ENCODE measurements at regions not wholly inside any gene's neighbourhood (a gene's known extent, or its start where the extent isn't known, plus 50 kb on each side); places are given as distances from the start of the nearest gene placed in this dataset.

DNA sequence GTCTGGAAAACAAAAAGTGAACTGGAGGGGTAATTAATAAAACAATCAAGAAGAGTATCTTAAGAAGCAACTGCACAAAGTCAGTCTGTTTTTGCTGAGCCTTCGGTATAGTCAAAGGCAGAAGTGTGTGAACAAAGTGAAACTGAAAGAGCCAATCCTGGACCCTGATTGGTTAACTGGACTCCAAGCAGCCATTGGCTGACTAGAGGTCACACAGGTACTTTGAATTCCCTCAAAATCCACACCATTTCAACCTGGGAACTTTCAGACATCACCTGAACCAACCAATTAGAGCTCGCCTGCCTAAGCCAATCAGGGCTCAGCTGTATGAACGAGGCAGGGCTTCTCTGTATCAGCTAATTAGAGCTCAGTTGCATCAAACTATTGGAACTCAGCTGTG is 286.7 kb downstream of the TLE4 start:
- Histone ChIP-seq H3K4me2 (ENCODE audit: insufficient read depth, insufficient read length, low read length) (no peak overlapping the region), H3K23me2 (ENCODE audit: insufficient read length, low read depth, low read length, poor library complexity, severe bottlenecking) (no peaks in the 10 kb centered on the region), H3K27ac (ENCODE audit: insufficient read length, low read depth, low read length) (no peak overlapping the region), H3K79me2 (ENCODE audit: insufficient read depth, low read length) (no peaks in the 10 kb centered on the region), H3K9ac (ENCODE audit: extremely low read depth, insufficient read length, low read length) (no peak overlapping the region), H3K56ac (ENCODE audit: insufficient read length, low read depth, low read length) (no peak overlapping the region), H2BK15ac (ENCODE audit: low read depth, low read length) (no peak overlapping the region), H3K4ac (ENCODE audit: low read depth, low read length) (no peak overlapping the region), H2BK120ac (ENCODE audit: low read depth, low read length, poor library complexity, severe bottlenecking) (no peak overlapping the region), H2AK5ac (ENCODE audit: insufficient read length, low read length) (no peak overlapping the region), H3K79me1 (ENCODE audit: insufficient read depth, low read depth, low read length, poor library complexity, severe bottlenecking) (no peaks in the 10 kb centered on the region), H3T11ph (ENCODE audit: low read length) (no peak overlapping the region), H2AFZ (ENCODE audit: low read length) (no peak overlapping the region), H3K23ac (ENCODE audit: insufficient read length, low read depth, low read length) (no peak overlapping the region), H3K18ac (ENCODE audit: insufficient read length, low read depth, low read length) (no peak overlapping the region), H3K14ac (ENCODE audit: insufficient read depth, low read length) (no peak overlapping the region), H2BK5ac (ENCODE audit: insufficient read length, low read length) (no peak overlapping the region), H4K20me1 (ENCODE audit: control insufficient read depth, insufficient read depth, insufficient read length) (no peaks in the 10 kb centered on the region), H3K27me3 (ENCODE audit: insufficient read depth, low read length) (no peaks in the 10 kb centered on the region), H4K8ac (replicated peaks; ENCODE audit: insufficient read length, low read depth, low read length) (no peak overlapping the region), H3K4me1 (ENCODE audit: insufficient read depth, low read length) (no peaks in the 10 kb centered on the region), H3K9me3 (ENCODE audit: control insufficient read depth, low read depth, low read length) (no peaks in the 10 kb centered on the region), H4K91ac (ENCODE audit: insufficient read length, low read depth, low read length) (no peak overlapping the region), H4K5ac (ENCODE audit: insufficient read length, low read depth, low read length) (no peak overlapping the region), H2BK20ac (ENCODE audit: low read depth, low read length, poor library complexity, severe bottlenecking) (no peak overlapping the region), H2BK12ac (ENCODE audit: insufficient read length, low read depth, low read length) (no peak overlapping the region)
- no CpG with 5 or more reads among the region's 3 CpGs for WGBS (ENCODE audit: extremely low coverage, insufficient read length, low lambda C conversion rate)
- no peak overlapping the region for H3K27ac Mint-ChIP-seq
- TF ChIP-seq CTCF (conservative IDR thresholded peaks at IDR 0.05): no peak
- no peak overlapping the region for H3K4me3 Mint-ChIP-seq
- H3K27me3 Mint-ChIP-seq (ENCODE audit: low read depth): no peaks in the 10 kb centered on the region
- H3K4me1 Mint-ChIP-seq: no peaks in the 10 kb centered on the region
- H3K36me3 Mint-ChIP-seq (ENCODE audit: insufficient read depth in 1 of 3, low read depth in 3 of 3): peaks cover 0 to 19% (median 8%) of the 10 kb centered on the region in 3 experiments; a peak in 5 of 7 replicates
- DNase-seq: no peak
- peaks cover 10 to 11% of the 10 kb centered on the region in 2 experiments for H3K9me3 Mint-ChIP-seq

All from H9 (cell line).